Neural cell (in vitro differentiated cells): ENCODE measurements at regions not wholly inside any gene's neighbourhood (a gene's known extent, or its start where the extent isn't known, plus 50 kb on each side); places are given as distances from the start of the nearest gene placed in this dataset.

Experiments
- H2AFZ ChIP-seq: fragments of 200-600, 300-800 bp; sonication (generic), shearing (Covaris generic); 2 replicates; pipeline ENCODE4 v1.6.0; 2014; ENCODE audit warnings: low read depth, mild to moderate bottlenecking, antibody characterized with exemption, low read length, moderate library complexity
- H3F3A ChIP-seq: fragments of 200-600 bp; shearing (Covaris generic); 2 replicates; pipeline ENCODE4 v1.6.1; 2016; ENCODE audit warnings: mild to moderate bottlenecking, moderate library complexity, mixed read lengths, antibody characterized with exemption, low read length; ENCODE audit not compliant: insufficient read depth, poor library complexity, severe bottlenecking
- H3K27ac ChIP-seq: fragments of 200-600, 300-800 bp; sonication (generic), shearing (Covaris generic); 2 replicates; pipeline ENCODE4 v1.5.1; 2014; ENCODE audit warnings: mild to moderate bottlenecking, low read length, moderate library complexity
- H3K27me3 ChIP-seq: fragments of 300-800, 200-600 bp; sonication (generic), shearing (Covaris generic); 2 replicates; pipeline ENCODE4 v1.6.0; 2014; ENCODE audit warnings: mild to moderate bottlenecking, low read depth, low read length, moderate library complexity; ENCODE audit not compliant: insufficient read depth
- H3K36me3 ChIP-seq: fragments of 300-800, 200-600 bp; sonication (generic), shearing (Covaris generic); 2 replicates; pipeline ENCODE4 v1.5.1; 2014; ENCODE audit warnings: mild to moderate bottlenecking, antibody characterized with exemption, low read length, moderate library complexity; ENCODE audit not compliant: insufficient read depth
- H3K4me2 ChIP-seq: fragments of 300-800, 200-600 bp; sonication (generic), shearing (Covaris generic); 2 replicates; pipeline ENCODE4 v1.6.0; 2014; ENCODE audit warnings: mild to moderate bottlenecking, low read length
- H3K4me3 ChIP-seq: fragments of 300-800, 200-600 bp; sonication (generic), shearing (Covaris generic); 2 replicates; pipeline ENCODE4 v1.5.1; 2014; ENCODE audit warnings: mild to moderate bottlenecking, low read length, moderate library complexity
- H3K79me2 ChIP-seq: fragments of 200-600 bp; shearing (Covaris generic); replicated peaks from 2 replicates; pipeline ENCODE4 v1.6.0; 2014; ENCODE audit warnings: mild to moderate bottlenecking, low read length, moderate library complexity; ENCODE audit not compliant: insufficient read depth
- H3K9ac ChIP-seq: fragments of 300-800, 200-600 bp; sonication (generic), shearing (Covaris generic); 2 replicates; pipeline ENCODE4 v1.6.1; 2016; ENCODE audit warnings: mild to moderate bottlenecking, low read length, mixed read lengths
- H3K9me2 ChIP-seq: fragments of 200-600 bp; shearing (Covaris generic); 2 replicates; pipeline ENCODE4 v1.6.1; 2016; ENCODE audit warnings: mild to moderate bottlenecking, low read length, mixed read lengths; ENCODE audit not compliant: insufficient read depth
- H3K9me3 ChIP-seq: fragments of 200-600, 300-800 bp; sonication (generic), shearing (Covaris generic); 2 replicates; pipeline ENCODE4 v1.6.1; 2016; ENCODE audit warnings: mild to moderate bottlenecking, mixed run types, low read length, moderate library complexity, mixed read lengths
- H4K20me1 ChIP-seq: fragments of 200-600 bp; shearing (Covaris generic); 2 replicates; pipeline ENCODE4 v1.6.1; 2016; ENCODE audit warnings: mild to moderate bottlenecking, mixed run types; ENCODE audit not compliant: insufficient read depth
- EP300 ChIP-seq: fragments of 450-650 bp; conservative IDR thresholded peaks from 2 replicates; pipeline ENCODE4 v1.6.1; 2014; ENCODE audit warnings: antibody characterized with exemption, mild to moderate bottlenecking, moderate library complexity; ENCODE audit not compliant: poor library complexity, severe bottlenecking
- EZH2 ChIP-seq: fragments of 200-600, 300-800 bp; shearing (Covaris generic), sonication (generic); IDR thresholded peaks from 2 replicates; pipeline ENCODE4 v1.6.1; 2014; ENCODE audit warnings: antibody characterized with exemption, low read length, borderline replicate concordance, mild to moderate bottlenecking; ENCODE audit not compliant: insufficient read depth, poor library complexity, severe bottlenecking
- MXI1 ChIP-seq: fragments of 450-650 bp; conservative IDR thresholded peaks from 2 replicates; pipeline ENCODE4 v1.6.1; 2014; ENCODE audit warnings: antibody characterized with exemption, mild to moderate bottlenecking; ENCODE audit not compliant: poor library complexity, severe bottlenecking
- POLR2AphosphoS5 ChIP-seq: IDR thresholded peaks from 2 replicates; pipeline ENCODE4 v1.6.1; 2012
- RAD21 ChIP-seq: fragments of 450-650 bp; conservative IDR thresholded peaks from 2 replicates; pipeline ENCODE4 v1.6.1; 2014; ENCODE audit warnings: antibody characterized with exemption, mild to moderate bottlenecking, moderate library complexity
- TAF1 ChIP-seq: IDR thresholded peaks from 2 replicates; pipeline ENCODE4 v1.6.1; 2012; ENCODE audit warnings: low read depth
- TF ChIP-seq, protein P1 (sequence below): IDR thresholded peaks from 2 replicates; pipeline ENCODE4 v1.6.1; 2012; ENCODE audit warnings: borderline replicate concordance

DNA sequence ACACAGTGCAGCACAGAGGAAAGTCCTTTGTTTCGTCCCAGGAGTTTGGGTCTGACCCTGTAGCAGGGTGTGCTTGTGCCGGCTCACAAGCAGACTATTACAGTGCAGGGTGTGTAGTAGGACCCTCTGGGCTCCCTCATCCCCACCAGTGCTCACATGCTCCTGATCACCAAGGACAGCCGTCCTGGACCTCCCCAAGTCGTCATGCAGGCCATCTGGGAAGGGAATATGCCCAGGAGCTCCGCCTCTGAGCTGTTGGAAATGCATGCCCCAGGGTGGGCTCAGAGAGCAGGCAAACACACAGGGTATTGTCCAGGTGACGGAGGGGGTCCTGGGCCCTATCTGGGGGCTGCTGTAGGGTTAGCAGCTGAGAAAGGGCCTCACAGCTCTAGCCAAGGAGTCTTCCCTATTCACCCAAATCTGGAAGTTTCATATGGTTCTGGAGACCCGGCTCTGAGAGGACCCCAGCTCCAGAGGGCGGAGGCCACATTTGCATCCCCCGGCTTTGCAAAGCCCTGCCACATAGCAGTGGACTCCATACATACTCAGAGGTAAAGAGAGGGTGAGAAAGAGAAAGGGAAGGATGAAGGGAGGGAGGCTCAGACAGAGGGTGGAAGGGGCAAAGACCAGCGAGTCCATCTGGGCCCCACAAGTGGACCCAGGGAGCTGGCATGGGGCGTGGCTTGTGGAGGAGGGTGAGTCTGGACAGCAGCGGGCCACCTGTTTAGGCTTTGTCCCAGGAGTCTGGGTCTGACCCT, 53.5 kb upstream of the PPP2R5C start:
- H3K4me3 ChIP-seq: no peak overlapping the region
- H3K9ac ChIP-seq: no peak overlapping the region
- H3K36me3 ChIP-seq: no peaks in the 10 kb centered on the region
- no peak for TF ChIP-seq EP300
- TF ChIP-seq EZH2: no peak
- TF ChIP-seq TAF1: no peak
- no peak for TF ChIP-seq POLR2AphosphoS5
- no peak for TF ChIP-seq RAD21
- no peak for TF ChIP-seq MXI1
- TF ChIP-seq, protein P1, sequence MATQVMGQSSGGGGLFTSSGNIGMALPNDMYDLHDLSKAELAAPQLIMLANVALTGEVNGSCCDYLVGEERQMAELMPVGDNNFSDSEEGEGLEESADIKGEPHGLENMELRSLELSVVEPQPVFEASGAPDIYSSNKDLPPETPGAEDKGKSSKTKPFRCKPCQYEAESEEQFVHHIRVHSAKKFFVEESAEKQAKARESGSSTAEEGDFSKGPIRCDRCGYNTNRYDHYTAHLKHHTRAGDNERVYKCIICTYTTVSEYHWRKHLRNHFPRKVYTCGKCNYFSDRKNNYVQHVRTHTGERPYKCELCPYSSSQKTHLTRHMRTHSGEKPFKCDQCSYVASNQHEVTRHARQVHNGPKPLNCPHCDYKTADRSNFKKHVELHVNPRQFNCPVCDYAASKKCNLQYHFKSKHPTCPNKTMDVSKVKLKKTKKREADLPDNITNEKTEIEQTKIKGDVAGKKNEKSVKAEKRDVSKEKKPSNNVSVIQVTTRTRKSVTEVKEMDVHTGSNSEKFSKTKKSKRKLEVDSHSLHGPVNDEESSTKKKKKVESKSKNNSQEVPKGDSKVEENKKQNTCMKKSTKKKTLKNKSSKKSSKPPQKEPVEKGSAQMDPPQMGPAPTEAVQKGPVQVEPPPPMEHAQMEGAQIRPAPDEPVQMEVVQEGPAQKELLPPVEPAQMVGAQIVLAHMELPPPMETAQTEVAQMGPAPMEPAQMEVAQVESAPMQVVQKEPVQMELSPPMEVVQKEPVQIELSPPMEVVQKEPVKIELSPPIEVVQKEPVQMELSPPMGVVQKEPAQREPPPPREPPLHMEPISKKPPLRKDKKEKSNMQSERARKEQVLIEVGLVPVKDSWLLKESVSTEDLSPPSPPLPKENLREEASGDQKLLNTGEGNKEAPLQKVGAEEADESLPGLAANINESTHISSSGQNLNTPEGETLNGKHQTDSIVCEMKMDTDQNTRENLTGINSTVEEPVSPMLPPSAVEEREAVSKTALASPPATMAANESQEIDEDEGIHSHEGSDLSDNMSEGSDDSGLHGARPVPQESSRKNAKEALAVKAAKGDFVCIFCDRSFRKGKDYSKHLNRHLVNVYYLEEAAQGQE: no peak
- H4K20me1 ChIP-seq: no peaks in the 10 kb centered on the region
- H3K27me3 ChIP-seq: no peaks in the 10 kb centered on the region
- no peak overlapping the region for H3K27ac ChIP-seq
- no peaks in the 10 kb centered on the region for H3K9me3 ChIP-seq
- H2AFZ ChIP-seq: no peak overlapping the region
- H3F3A ChIP-seq: no peaks in the 10 kb centered on the region
- H3K4me2 ChIP-seq: no peak overlapping the region
- H3K9me2 ChIP-seq: no peaks in the 10 kb centered on the region
- no peaks in the 10 kb centered on the region for H3K79me2 ChIP-seq

DNA sequence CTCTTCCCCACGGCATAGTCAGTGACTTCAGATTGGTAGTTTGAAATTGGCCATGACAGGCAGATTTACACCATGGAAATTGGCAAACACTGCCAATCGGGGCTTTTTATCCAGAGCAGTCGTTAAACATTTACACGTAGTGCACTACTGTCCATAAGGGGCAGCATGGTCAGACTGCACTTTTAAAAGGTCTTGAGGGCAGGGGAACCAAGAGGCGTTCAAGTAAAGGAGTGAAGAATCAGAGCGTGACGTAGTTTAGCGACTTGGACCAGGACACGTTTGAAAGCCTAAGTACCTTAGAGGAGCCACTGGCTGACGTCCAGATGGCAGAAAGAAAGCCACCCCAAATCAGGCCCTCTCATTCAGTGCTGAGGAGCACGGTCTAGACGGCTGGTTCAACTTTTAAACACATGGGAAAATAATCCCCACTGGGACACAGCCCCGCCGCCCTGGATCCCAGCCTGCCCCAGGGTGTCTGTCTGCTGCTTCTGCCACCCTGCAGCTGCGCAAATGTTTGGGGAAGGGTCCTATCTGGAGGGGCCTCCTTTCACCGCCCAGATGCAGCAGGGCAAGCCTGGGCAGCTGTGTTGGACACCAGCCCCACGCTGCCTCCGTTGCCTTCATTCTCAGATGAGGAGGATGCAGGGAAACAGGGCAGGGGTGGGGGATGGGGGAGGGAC, 52.5 kb upstream of the PPP2R5C start:
- no peak overlapping the region for H3K27ac ChIP-seq
- H3K9me3 ChIP-seq: no peaks in the 10 kb centered on the region
- H3F3A ChIP-seq: no peaks in the 10 kb centered on the region
- H3K4me3 ChIP-seq: no peak overlapping the region
- H3K9ac ChIP-seq: no peak overlapping the region
- H3K36me3 ChIP-seq: no peaks in the 10 kb centered on the region
- H3K9me2 ChIP-seq: no peaks in the 10 kb centered on the region
- no peak overlapping the region for H2AFZ ChIP-seq
- TF ChIP-seq RAD21 (no peak), TAF1 (no peak)
- TF ChIP-seq, protein P1: no peak
- H4K20me1 ChIP-seq: no peaks in the 10 kb centered on the region
- no peak overlapping the region for H3K4me2 ChIP-seq
- H3K79me2 ChIP-seq: no peaks in the 10 kb centered on the region
- H3K27me3 ChIP-seq: no peaks in the 10 kb centered on the region
